HL-60/S4 treated with phorbol 12-myristate 13-acetate at 8.2 ng/mL for 4 days and 3 days (cell line): ENCODE measurements at regions not wholly inside any gene's neighbourhood (a gene's known extent, or its start where the extent isn't known, plus 50 kb on each side); places are given as distances from the start of the nearest gene placed in this dataset.
"Not testable (repeated sequence)": the region's sequence is repeated elsewhere in the genome, so short reads cannot be mapped to it uniquely, and the experiment has no call there.

Experiments used
- in situ Hi-C: fragments of 300-500 bp; cut with MboI; formaldehyde crosslinking; loops from 2 replicates; pipeline ENCODE4 v1.15.0; 2022; ENCODE audit warnings: low sequenced_read_pairs

DNA sequence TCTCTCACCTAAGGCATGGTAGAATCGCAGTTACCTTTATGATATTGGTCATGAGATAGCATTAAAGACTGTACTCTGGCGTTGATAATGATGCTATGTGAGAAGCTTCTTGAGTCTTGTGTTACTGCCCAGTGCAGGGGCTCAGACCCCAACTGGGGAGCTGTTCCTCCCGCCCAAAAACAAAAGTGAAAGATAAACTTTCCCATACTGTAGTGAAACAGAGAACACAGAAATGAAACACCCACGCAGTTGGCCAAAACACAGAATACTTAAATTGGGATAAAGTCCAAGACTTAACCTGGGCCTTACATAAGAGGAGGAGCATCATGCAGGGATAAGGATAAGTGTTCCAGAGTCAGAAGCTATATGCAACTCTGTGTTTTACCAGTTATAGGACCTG lies 130.6 kb downstream of the HHIPL2 start:
- in situ Hi-C loops, result no loop called here

DNA sequence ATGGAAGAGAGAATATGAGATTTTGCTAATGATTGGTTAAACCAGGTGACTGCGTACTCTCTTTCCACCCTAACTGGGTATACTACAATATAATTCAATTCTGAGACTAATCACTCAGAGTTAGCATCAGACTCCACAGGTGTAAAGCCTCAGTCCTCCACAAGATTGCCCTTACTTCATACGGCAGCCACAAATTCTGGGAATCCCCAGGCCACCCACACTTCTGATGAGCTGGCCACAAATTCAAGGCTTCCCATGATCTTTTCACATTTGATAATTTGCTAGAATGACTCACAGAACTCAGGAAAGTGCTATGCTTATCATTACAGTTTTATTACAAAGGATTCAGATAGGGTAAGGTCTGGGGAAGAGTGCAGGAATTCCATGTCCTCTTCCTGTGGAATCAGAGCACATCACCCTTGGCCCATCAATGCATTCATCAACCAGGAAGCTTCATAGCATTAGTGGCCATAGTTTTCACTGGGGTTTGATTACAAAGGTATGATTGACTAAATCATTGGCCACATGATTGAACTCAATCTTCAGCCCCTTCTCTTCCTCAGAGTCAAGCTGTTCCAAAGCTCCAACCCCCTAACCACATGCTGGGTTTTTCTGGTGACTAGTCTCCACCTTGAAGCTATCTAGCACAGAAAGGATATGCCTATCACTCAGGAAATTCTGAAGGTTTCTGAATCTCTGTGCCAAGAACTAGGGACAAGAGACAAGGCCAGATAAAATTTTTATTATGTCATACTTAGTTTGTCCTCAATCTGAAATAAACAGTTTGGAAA lies 131.7 kb downstream of the HHIPL2 start:
- in situ Hi-C loops, result no loop called here

DNA sequence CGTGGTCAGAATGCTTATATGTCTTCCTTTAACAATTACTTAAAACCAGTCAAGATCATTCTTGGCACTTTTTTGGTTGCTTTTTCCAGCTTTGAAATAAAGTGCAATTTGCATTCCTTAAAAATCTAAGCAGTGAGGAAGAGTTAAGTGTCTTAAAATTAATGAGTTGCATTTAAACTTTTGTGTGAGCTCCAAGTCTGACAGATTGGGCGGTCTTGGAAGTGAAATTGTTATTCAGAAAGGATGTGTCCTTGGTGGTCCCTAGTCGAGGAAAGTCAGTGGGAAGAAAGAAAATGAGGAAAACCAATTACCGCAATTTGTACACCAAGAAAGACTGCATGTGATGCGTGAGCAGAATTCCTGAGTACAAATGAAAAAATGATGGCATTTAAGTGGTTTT lies 132.5 kb downstream of the HHIPL2 start:
- in situ Hi-C loops, result no loop called here

DNA sequence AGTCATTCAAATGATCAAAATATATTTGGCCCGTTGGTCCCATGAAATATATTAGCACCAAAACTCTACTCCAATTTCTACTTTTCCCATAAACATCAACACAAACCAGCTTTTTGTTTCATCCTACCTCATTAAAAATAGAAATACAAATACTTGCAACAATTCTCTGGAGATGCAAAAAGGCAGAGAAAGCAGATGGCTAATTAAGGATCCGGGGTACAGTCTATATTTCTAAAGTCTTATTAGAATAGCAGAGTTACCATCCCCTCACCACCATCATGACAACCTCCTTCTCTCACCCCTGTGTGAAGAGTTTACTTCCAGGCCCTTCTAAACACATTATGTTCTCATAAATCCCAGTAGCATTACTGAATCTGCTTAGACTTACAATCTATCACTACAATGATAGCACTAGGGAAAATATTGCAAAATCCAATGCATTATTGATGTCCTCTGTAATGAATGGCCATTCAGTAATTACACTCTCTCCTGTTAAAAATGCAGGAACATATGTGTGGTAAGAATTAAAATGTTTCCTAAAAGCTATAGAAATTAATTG lies 133.8 kb downstream of the HHIPL2 start:
- in situ Hi-C loops, result no loop called here

DNA sequence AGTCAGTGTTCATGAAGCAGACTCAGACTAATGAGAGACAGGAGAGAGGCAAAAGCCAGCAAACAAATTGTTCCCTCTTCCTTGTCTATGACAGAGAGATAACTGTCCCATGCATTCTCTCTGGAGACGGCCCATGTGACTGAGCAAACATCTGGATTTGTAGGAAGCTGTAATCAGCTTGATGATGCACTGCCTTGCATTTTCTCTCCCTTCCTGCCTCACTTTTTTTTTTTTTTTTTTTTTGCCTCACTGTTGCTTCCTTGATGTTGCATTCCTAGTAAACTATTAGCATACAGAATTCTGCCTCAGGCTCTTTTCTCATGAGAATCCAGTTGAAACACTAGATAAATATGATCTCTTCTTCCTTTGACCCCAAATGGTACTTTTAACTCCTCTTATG lies 134.5 kb downstream of the HHIPL2 start:
- in situ Hi-C loops, result no loop called here

DNA sequence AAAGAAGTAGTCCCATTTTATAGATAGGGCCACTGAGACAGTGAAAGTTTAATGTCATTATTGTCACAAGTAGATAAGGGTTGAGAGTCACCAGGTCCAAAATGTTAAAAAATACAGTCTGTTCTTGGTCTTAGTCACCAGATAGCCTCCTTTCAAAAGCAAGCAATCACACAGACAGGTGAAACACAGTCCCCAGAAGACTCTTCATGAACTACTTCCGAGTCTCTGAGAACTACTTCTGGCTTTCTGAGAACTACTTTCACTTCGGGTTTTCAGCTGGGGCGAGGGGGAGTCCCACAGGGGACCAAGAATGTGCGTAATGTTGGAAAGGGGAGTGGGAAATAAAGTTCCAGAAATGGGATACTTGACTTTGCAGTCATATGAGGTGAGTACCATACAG lies 143.2 kb downstream of the HHIPL2 start:
- in situ Hi-C loops, result no loop called here

DNA sequence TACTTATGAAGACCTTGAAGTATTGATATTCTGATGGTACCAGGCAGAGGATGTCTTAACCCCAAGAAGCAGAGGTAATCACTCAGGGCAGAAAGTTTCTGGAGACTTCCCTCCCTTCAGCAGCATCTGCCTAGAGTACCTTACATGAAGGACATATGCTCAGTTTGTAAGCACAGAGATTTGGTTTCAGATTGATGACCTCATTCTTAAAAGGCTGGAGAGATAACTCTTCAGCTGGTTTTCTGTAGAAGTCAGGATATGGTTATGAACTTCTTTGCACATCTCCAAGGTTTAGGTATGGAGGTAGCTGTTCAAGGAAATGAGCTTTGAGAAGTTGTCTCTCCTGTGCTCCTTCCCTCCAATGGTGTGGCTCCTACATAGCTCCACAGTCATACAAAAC lies 148.7 kb downstream of the HHIPL2 start:
- in situ Hi-C loops, result no loop called here

DNA sequence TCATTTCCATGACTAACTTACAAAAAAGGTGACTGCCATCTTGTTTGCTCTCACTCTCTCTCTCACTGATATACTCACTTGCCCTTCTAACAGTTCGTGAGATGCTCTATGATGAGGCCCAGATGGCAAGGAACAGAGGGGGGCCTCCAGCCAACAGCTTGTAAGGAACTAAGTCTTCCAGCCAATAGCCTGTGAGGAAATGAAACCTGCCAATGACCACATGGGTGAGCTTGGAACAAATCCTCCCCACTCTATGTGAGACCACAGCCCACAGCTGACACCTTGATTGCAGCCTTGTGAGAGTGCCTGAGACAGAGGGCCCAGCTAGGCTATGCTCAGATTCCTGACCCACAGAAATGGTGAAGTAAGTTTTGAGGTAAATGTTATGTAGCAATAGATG lies 153.7 kb downstream of the HHIPL2 start:
- in situ Hi-C loops, result no loop called here

DNA sequence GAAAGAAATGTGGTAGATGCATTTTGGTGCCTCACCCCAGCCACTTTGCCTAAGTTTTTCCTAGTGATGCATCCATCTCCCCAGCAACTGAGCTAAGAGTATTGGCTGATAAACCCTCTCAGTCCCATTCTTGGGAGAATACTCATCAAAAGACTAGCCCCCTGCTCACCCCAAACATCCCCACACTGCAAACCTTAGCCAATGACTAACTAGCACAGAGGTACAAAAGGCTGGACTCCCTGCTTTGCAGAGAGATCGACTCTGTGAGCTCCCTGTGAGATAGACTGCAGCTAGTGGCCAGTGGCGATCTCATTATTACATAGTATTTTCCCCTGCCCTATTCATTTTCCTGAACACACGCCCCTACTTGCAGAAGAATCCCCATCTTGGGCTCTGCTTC lies 155.3 kb downstream of the HHIPL2 start:
- in situ Hi-C loops, result no loop called here

DNA sequence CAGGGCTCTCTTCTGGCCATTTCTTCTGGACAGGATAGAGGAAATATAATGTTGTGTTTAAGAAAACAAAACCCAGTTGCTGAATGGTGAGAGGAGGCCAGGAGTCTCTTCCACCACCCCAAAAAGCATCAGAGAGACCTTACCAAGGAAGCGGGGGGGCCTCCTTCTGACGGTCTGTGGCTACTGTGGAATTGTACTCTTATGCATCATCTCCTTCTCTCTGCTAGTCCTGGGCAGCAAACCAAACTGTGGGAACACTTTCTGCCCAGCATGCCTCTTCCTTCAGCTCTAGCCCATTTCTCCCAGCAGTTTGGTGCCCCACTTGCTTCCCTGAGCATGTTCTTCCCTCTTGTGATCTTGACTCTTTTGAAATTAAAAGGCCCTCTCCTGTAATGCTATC lies 157.7 kb downstream of the HHIPL2 start:
- in situ Hi-C loops, result no loop called here

DNA sequence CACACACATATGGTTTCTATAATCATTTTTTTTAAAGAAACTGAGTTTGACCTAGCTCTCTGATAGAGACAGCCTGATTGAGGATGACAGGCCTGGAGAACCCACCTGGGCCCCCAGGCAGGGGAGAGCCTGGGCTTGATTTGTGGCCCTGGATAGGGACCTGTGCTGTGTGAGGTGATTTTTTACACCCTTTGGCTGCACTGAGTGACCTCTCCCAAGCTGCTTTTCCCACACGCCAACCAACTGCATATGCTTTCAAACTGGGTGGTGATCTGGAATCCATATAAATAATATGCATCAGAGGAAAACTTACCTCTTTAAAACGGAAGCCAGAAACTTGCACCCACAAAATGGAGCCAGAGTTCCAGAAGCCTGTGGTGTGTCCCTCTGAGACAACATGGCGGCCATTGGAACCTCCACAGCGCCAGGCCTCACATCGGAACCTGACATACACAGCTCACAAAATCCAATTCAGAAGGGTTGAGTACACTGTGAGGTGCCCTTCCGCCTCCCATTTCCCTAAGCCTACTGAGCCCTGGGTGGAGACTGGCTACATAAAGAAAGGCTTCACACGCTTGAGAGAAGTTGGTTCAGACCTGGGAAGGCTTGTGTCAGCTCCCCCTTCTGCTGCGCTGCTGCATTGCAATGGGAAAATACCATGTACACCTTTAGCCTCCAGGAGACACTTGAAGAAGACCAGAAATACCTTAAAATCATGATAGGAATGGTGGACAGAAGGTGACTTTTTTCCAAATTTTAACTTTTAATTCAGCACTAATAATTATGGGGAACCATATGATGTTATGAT lies 160.7 kb downstream of the HHIPL2 start:
- in situ Hi-C loops, result no loop called here

DNA sequence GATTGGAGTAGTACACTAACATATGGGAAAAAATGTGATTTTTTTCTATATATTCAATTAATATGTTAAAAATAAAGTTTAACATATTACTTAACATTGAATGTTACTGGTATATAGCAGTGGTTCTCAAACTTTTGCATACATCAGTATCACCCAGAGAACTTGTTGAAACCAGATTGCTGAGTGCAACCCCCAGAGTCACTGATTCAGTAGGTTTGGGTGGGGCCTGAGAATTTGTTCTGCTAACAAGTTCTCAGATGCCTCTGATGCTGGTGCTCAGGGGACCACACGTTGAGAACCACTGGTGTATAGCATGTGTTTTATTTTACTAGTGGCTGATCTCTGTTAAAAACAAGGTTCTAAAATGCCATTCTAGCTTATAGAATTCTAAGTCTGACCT lies 161.9 kb downstream of the HHIPL2 start:
- in situ Hi-C loops, result no loop called here

DNA sequence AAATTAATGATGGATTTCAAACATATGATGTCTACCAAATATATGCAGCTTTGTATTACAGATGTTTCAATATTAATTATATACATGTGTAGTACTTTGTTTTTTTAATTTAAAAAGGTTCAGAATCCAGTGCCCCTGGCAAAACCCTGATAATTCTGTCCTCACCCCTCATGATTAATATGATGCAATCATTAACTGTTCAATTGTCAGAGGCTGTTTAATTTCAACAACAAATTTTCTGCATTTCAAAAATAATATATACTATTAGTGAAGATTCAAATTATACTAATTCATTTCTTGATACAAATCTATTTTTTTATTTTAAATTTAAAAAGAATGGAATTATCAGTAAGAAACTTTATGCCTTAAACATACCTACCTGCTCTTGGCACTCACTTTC lies 162.6 kb downstream of the HHIPL2 start:
- in situ Hi-C loops, result no loop called here

DNA sequence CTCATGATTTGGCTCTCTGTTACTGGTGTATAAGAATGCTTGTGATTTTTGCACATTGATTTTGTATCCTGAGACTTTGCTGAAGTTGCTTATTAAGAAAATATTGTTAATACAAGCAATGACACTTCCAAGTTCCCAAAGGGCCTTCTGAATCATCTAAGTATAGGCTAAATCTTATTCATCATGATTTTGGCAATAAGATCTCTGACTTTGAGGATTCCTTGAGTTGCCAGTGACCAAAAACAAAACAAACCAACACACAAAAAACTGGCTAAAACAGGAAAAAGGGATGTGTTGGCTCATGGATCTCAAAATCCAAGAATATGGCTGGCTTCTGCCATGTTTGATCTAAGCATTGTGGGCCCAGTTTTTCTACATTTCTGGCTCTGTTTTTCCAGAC lies 163.4 kb downstream of the HHIPL2 start:
- in situ Hi-C loops, result no loop called here

DNA sequence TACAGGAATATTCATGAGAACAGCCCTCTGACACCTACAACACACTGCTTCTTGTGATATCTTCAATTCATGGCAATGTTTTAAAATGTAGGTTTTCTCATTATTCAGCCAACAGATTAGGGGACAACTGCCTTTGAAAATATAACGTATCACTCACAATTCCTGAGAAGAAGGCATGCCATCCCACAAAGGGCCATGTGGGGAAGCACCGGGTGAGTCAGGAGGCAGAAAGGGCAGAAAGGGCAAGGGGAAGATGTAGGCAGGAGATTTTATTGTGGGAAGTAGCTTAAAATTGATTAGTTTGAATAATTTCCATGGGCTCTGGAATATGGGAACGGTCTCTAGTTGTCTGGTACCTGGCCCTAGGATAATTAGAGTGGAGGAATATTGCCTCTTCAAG lies 165.7 kb downstream of the HHIPL2 start:
- in situ Hi-C loops, result no loop called here

DNA sequence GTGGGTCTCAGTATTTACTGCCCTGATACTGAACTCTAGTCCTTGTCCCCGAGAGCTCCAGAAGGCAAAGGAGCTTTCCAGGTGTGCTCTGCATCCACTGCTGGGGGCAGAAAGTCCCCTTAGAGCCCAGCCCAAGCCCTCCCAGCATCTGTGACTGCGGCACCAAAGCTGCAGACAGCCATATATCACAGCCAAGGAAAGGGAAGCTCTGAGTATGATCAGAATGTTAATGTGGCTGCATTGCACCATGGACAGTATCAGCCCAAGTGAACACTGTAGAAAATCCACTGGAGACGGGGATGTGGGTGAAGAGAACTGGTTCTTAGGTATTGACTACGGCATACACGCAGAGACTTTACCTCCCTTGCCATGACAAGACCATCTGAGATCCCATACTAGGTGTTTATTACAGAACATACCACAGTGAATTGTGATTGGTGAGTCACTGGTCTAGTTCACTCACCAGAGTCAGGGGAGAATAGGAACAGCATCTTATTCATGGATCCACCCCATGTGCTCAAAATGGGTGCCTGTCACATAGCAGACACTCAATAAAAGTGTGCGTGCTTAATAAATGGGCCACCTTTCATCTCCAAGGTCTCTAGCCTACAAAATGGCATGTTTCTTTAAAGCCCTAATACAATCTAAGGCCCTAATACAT lies 170.3 kb downstream of the HHIPL2 start:
- in situ Hi-C loops, result no loop called here

DNA sequence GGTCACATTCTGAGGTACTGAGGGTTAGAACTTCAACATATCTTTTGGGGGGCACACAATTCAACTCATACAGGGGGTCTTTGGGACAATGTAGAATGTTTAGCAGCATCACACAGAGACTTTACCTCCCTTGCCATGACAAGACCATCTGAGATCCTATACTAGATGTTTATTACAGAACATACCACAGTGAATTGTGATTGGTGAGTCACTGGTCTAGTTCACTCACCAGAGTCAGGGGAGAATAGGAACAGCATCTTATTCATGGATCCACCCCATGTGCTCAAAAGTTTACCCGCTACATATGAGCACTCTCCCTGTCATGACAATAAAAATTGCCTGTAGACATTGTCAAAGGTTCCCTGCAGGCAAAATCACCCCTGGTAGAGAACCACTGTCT lies 171.1 kb downstream of the HHIPL2 start:
- in situ Hi-C loops, result not testable (repeated sequence)

DNA sequence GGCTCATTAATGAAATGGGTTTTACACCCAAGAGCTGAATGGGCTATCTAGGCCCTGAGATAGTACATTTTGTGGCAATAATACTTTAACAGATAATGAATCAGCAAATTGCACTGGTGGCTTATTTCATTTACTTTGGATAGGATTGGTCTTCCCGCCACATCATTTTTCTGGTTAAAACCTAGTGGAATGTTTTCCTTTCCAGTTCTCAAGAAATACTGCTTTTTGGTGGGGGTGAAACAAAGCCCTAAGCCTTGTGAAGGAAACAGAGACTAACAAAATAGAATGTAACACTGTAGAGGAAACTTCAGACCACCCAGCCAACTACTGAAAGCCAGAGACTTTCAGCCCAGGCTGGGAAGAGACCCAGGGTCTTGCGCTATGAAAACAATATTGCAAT lies 172.2 kb downstream of the HHIPL2 start:
- in situ Hi-C loops, result no loop called here

DNA sequence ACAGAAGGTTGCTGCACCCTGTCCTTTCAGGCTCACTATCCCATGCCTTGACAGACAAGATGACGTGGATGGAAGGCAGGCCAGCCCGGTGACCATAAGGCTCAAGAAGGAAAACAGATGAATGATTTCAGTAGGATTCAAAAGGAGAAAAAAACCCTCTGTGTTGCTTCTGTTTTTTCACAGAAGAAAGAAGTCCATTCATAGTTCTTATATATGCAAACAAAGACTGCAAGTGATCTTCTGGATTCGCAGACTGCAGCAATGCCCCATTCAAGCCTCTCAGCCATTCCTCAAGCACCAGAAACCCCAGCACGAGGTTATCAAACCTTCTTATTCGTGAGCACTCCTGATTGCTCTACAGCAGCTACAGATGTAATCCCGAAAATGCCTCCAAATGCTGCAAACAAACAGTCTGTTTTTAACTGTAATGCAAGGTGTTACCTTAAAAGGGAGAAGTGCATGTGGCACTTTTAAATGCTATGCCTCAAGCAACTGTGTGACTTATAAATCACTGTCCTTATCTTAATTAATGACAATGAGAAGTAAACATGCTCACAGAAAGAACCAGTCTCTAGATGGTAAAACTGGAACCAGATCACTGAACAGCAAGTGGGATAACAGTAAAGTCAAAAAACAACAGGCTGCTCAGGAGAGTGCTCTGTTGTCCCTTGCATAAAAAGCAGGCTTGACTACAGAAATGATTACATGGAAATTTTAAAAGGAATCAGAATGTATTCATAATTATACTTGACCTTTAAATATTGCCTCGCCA lies 173.9 kb downstream of the HHIPL2 start:
- in situ Hi-C loops, result no loop called here

DNA sequence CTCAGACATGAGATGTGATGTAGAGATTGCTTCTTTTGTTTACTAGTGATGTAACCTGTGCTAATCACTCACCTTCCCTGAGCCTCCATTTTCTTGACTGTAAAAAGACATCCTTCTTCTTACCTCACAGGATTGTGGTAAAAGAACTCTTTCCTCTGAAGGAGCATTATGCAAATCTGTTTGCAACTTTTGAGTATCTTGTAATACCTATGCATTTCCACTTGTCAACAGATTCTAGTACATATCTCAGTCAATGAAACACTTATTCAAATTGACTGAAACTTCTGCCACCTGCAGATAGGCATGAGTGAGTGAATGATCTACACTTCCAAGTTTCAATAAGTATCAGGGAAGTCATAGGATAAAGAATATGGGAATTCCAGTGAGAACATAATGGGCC lies 174.7 kb downstream of the HHIPL2 start:
- in situ Hi-C loops, result no loop called here

DNA sequence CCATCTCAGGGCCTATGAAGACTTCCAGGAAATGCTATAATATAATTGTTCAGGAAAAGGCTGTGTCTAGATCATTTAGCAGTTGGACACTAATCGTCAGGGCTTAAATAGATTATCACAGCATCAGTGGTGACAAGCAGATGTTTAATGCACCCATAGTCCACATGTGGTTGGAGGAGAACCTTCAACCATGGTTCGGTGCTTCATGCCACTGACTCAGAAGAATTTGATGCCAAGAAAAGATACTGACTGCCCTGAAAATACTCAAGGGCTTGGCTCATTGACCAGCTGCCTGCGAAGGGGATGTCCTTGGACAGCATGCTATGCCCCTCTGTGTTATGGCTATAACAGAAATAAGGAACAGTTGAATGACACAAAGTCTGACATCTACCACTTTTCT lies 175.7 kb downstream of the HHIPL2 start:
- in situ Hi-C loops, result no loop called here
